SU-DHL-6 (cell line): ENCODE measurements at regions not wholly inside any gene's neighbourhood (a gene's known extent, or its start where the extent isn't known, plus 50 kb on each side); places are given as distances from the start of the nearest gene placed in this dataset.

Experiments
- H2AFZ ChIP-seq: fragments of 200-600 bp; sonication (generic); 2 replicates; pipeline ENCODE4 v1.6.1; 2014; ENCODE audit warnings: low read depth, mild to moderate bottlenecking, moderate library complexity, mixed read lengths, antibody characterized with exemption, low read length; ENCODE audit not compliant: severe bottlenecking
- H3F3A ChIP-seq: fragments of 200-600 bp; shearing (Covaris generic); 2 replicates; pipeline ENCODE4 v1.6.0; 2016; ENCODE audit warnings: antibody characterized with exemption, mild to moderate bottlenecking; ENCODE audit not compliant: insufficient read depth
- H3K27ac ChIP-seq: fragments of 200-600 bp; sonication (generic); 2 replicates; pipeline ENCODE4 v1.5.1; 2016; ENCODE audit warnings: low read depth, mild to moderate bottlenecking, low read length, moderate library complexity, mixed read lengths
- H3K27me3 ChIP-seq: fragments of 200-600 bp; sonication (generic), shearing (Covaris generic); 2 replicates; pipeline ENCODE4 v1.6.0; 2014; ENCODE audit warnings: mild to moderate bottlenecking, low read length
- H3K36me3 ChIP-seq: fragments of 200-600 bp; sonication (generic); 2 replicates; pipeline ENCODE4 v1.6.1; 2014; ENCODE audit warnings: mild to moderate bottlenecking, low read length, mixed read lengths
- H3K4me2 ChIP-seq: fragments of 300-600, 200-600 bp; shearing (Covaris generic), sonication (generic); 2 replicates; pipeline ENCODE4 v1.6.0; 2014; ENCODE audit warnings: low read length, low read depth, mild to moderate bottlenecking; ENCODE audit not compliant: poor library complexity, severe bottlenecking
- H3K4me3 ChIP-seq: fragments of 200-600 bp; sonication (generic); 2 replicates; pipeline ENCODE4 v1.5.1; 2014; ENCODE audit warnings: antibody characterized with exemption, low read length, mild to moderate bottlenecking, mixed read lengths; ENCODE audit not compliant: insufficient read depth, poor library complexity, severe bottlenecking
- H3K79me2 ChIP-seq: fragments of 200-600 bp; sonication (generic); 2 replicates; pipeline ENCODE4 v1.6.1; 2014; ENCODE audit warnings: mild to moderate bottlenecking, low read length, moderate library complexity; ENCODE audit not compliant: insufficient read depth
- H3K9ac ChIP-seq: fragments of 200-600 bp; sonication (generic); 2 replicates; pipeline ENCODE4 v1.7.0; 2014; ENCODE audit warnings: mild to moderate bottlenecking, low read length
- H3K9me2 ChIP-seq: fragments of 200-600 bp; sonication (generic); replicated peaks from 2 replicates; pipeline ENCODE4 v1.6.1; 2014; ENCODE audit warnings: low read length; ENCODE audit not compliant: insufficient read depth
- H3K9me3 ChIP-seq: fragments of 200-600 bp; sonication (generic); 2 replicates; pipeline ENCODE4 v1.6.1; 2014; ENCODE audit warnings: low read length, mixed read lengths; ENCODE audit not compliant: insufficient read depth
- H4K20me1 ChIP-seq: fragments of 200-600 bp; sonication (generic); 2 replicates; pipeline ENCODE4 v1.6.1; 2014; ENCODE audit warnings: low read depth, mild to moderate bottlenecking, antibody characterized with exemption, low read length, moderate library complexity, mixed read lengths
- CTCF ChIP-seq: fragments of 200-600 bp; sonication (generic); IDR thresholded peaks from one replicate; pipeline ENCODE4 v1.5.1; 2017; ENCODE audit warnings: antibody characterized with exemption, mild to moderate bottlenecking, low read length, moderate library complexity; ENCODE audit not compliant: insufficient read depth, poor library complexity, severe bottlenecking
- EZH2phosphoT487 ChIP-seq: fragments of 200-600 bp; sonication (generic), shearing (Covaris generic); conservative IDR thresholded peaks from 2 replicates; pipeline ENCODE4 v1.6.1; 2018; ENCODE audit warnings: mild to moderate bottlenecking, antibody characterized with exemption, low read length, moderate library complexity, mixed read lengths

DNA sequence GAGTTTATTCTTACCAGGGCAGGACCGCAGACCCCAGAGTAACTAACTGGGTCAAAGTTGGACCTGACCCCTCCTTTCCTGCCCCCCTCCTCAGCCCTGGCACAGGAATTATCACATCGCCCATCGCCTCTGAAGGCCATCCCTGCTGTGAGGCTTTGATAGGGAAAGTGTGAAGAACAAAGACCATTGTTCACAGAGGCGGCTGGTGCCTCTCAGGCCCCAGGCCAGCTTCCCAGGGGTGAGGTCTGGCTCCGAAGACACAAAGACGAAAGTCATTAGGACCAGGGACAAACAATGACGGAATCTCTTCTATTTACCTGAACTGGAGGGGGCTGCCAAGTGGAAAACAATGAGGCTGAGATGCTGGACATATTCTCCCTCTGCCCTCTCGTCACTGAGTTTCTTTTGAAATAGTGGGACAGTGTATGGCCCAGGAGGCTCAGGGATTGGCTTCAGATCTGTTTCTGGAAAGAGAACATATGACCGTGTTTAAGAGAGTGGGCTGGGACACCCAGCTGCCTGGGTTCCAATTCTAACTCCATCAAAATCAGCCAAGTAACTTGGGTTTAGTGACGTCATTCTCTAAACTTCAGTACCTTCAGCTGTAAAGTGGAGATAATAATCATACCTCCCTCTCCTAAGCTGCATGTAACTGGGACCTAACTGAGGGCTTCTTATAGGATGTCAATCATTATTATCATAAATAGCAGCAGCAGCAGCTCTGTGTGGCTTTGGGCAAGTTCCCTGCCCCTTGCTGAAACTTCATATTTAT lies 769.4 kb downstream of the MED13L start:
- Histone ChIP-seq H3K27me3 (no peaks in the 10 kb centered on the region), H4K20me1 (no peaks in the 10 kb centered on the region), H3K4me2 (no peak overlapping the region), H3K79me2 (no peaks in the 10 kb centered on the region), H3K4me3 (no peak overlapping the region), H3F3A (no peaks in the 10 kb centered on the region), H3K9me2 (no peaks in the 10 kb centered on the region), H2AFZ (no peak overlapping the region), H3K9me3 (no peaks in the 10 kb centered on the region), H3K36me3 (no peaks in the 10 kb centered on the region), H3K27ac (no peak overlapping the region), H3K9ac (no peak overlapping the region)
- TF ChIP-seq CTCF (no peak), EZH2phosphoT487 (no peak)

DNA sequence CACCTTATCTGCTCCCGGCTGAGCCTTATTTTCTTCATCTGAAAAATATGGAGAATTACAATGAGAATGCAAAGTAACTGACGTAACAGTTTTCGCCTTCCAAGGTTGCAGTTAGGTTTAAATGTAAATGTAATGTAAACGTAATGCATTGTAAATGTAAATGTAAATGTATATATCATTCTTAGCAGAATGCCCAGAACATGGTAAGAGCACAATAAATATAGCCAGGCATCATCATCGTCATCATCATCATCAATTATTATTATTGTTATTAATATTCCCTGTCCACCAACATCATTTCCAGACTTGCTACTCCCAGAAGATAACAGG lies 770.0 kb downstream of the MED13L start:
- H3K27ac ChIP-seq = no peak overlapping the region
- H3K4me3 ChIP-seq = no peak overlapping the region
- no peak for TF ChIP-seq EZH2phosphoT487
- no peak for TF ChIP-seq CTCF

GRCh38 chr12:115506822-115507559 lies 770.5 kb downstream of the MED13L start:
- Histone ChIP-seq H4K20me1 (no peaks in the 10 kb centered on the region), H3K9ac (no peak overlapping the region), H2AFZ (no peak overlapping the region), H3K4me2 (no peak overlapping the region), H3K4me3 (no peak overlapping the region), H3K27me3 (no peaks in the 10 kb centered on the region), H3K79me2 (no peaks in the 10 kb centered on the region), H3K36me3 (no peaks in the 10 kb centered on the region), H3K9me3 (no peaks in the 10 kb centered on the region), H3K9me2 (no peaks in the 10 kb centered on the region), H3K27ac (no peak overlapping the region), H3F3A (no peaks in the 10 kb centered on the region)
- no peak for TF ChIP-seq CTCF
- no peak for TF ChIP-seq EZH2phosphoT487

More for the DNA sequence above, 770.0 kb downstream of the MED13L start:
- Histone ChIP-seq H3K79me2 (no peaks in the 10 kb centered on the region), H3K27me3 (no peaks in the 10 kb centered on the region), H3K4me2 (no peak overlapping the region), H2AFZ (no peak overlapping the region), H3F3A (no peaks in the 10 kb centered on the region), H4K20me1 (no peaks in the 10 kb centered on the region), H3K9ac (no peak overlapping the region), H3K9me2 (no peaks in the 10 kb centered on the region), H3K36me3 (no peaks in the 10 kb centered on the region), H3K9me3 (no peaks in the 10 kb centered on the region)
